Left lung (tissue), 4 donors: ENCODE measurements at regions not wholly inside any gene's neighbourhood (a gene's known extent, or its start where the extent isn't known, plus 50 kb on each side); places are given as distances from the start of the nearest gene placed in this dataset.

Source experiments
- ATAC-seq: fragments of 200-7000 bp; cut with Tn5 transposase; one replicate; pipeline ENCODE4 v1.9.1; 2020; ENCODE audit warnings: moderate library complexity
- DNase-seq, 4 donors: peaks; one replicate each; pipeline ENCODE4 v3.0.0-alpha.2; 2013 to 2020
- H3K27ac ChIP-seq, 2 donors: fragments of 200-600 bp; sonication (generic) in 1 of 2; one replicate each; pipeline versions ENCODE4 v1.5.0 to v1.8.0; 2020 to 2021
- H3K27me3 ChIP-seq, 2 donors: fragments of 200-600 bp; sonication (generic) in 1 of 2; one replicate each; pipeline versions ENCODE4 v1.5.0 to v1.8.0; 2020 to 2021
- H3K36me3 ChIP-seq, 2 donors: fragments of 200-600 bp; sonication (generic) in 1 of 2; one replicate each; pipeline versions ENCODE4 v1.5.0 to v1.8.0; 2020 to 2021
- H3K4me1 ChIP-seq, 2 donors: fragments of 200-600 bp; one replicate each; pipeline ENCODE4 v1.8.0; 2021
- H3K4me3 ChIP-seq, 2 donors: fragments of 200-600 bp; sonication (generic) in 1 of 2; one replicate each; pipeline versions ENCODE4 v1.5.0 to v1.8.0; 2020 to 2021; ENCODE audit warnings: mild to moderate bottlenecking in 1 of 2
- H3K9me3 ChIP-seq, 2 donors: fragments of 200-600 bp; sonication (generic) in 1 of 2; one replicate each; pipeline versions ENCODE4 v1.5.0 to v1.8.0; 2020 to 2021
- intact Hi-C, 2 donors: fragments of 100-400 bp; cut with DNase I; formaldehyde crosslinking; loops; one replicate each; pipeline versions ENCODE4 v1.11.2 to v1.14.2; 2022
- TF ChIP-seq, protein P1 (sequence below), 2 donors: fragments of 200-600 bp; sonication (generic) in 1 of 2; IDR thresholded peaks; one replicate each; pipeline versions ENCODE4 v1.5.0 to v1.8.0; 2021; ENCODE audit warnings: antibody characterized with exemption in 2 of 2
- donor health status: DM: no; HTN: yes; CAD: no.
- donor health status: DM: no; HTN: no; CAD: no.

DNA sequence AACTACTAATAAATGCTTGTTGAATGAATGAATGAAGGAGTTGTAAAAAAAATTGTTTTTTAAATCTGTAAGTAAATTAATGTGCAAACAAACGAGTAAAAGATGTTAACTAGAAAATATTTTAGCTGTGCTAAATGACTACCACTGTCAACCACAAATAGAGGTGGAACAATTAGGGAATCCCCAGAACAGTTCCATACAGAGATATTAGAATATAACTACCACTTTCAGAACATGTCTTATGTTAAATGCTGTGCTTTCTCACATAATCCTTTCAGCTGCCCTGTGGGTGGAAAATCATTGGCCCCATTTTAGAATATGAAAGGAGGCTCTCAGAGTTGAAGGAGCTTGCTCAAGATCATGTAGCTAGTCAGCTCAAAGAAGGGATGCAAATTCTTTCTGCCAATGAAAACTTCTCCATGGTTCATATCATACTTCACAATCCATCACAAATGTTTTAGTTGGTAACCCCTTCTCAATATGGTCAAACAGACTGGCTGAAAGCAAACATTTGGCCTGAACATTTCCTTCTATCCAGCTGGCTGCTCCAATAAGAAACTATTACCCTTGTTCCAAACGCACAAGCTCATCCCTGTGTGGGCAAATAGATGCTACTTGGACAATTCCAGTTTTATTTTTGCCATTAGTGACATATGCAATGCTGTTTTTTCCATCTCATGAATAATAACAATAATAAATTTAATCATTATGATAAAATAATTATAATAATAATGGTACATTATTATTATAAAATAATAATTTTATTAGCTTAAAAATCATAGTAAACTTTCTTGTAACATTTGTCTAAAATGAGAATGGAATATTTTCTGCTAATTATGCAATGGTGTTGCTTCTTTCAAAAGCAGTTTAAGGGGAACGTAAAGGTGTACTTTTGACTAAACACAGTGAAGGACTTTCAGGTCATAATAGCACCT is 290.4 kb upstream of the STT3B start:
- TF ChIP-seq, protein P1, sequence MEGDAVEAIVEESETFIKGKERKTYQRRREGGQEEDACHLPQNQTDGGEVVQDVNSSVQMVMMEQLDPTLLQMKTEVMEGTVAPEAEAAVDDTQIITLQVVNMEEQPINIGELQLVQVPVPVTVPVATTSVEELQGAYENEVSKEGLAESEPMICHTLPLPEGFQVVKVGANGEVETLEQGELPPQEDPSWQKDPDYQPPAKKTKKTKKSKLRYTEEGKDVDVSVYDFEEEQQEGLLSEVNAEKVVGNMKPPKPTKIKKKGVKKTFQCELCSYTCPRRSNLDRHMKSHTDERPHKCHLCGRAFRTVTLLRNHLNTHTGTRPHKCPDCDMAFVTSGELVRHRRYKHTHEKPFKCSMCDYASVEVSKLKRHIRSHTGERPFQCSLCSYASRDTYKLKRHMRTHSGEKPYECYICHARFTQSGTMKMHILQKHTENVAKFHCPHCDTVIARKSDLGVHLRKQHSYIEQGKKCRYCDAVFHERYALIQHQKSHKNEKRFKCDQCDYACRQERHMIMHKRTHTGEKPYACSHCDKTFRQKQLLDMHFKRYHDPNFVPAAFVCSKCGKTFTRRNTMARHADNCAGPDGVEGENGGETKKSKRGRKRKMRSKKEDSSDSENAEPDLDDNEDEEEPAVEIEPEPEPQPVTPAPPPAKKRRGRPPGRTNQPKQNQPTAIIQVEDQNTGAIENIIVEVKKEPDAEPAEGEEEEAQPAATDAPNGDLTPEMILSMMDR (IDR thresholded peaks at IDR 0.05) = no peak
- intact Hi-C loops = no loop called here
- no peak overlapping the region for H3K4me3 ChIP-seq
- no peaks in the 10 kb centered on the region for H3K36me3 ChIP-seq
- H3K27me3 ChIP-seq = no peaks in the 10 kb centered on the region
- H3K9me3 ChIP-seq = no peaks in the 10 kb centered on the region
- H3K27ac ChIP-seq = no peak overlapping the region
- H3K4me1 ChIP-seq = no peaks in the 10 kb centered on the region
- ATAC-seq (no peak), DNase-seq (no peak)

GRCh38 chr3:31244929-31245817 is 287.6 kb upstream of the STT3B start:
- intact Hi-C loops = no loop called here
- ATAC-seq (no peak), DNase-seq (no peak)
- TF ChIP-seq, protein P1 (IDR thresholded peaks at IDR 0.05) = no peak
- Histone ChIP-seq H3K9me3 (no peaks in the 10 kb centered on the region), H3K4me1 (no peaks in the 10 kb centered on the region), H3K27me3 (no peaks in the 10 kb centered on the region), H3K27ac (no peak overlapping the region), H3K36me3 (no peaks in the 10 kb centered on the region), H3K4me3 (no peak overlapping the region)

- intact Hi-C loops = no loop called here
- TF ChIP-seq, protein P1 (IDR thresholded peaks at IDR 0.05) = no peak
- H3K4me3 ChIP-seq = no peak overlapping the region
- no peaks in the 10 kb centered on the region for H3K9me3 ChIP-seq
- no peaks in the 10 kb centered on the region for H3K36me3 ChIP-seq
- ATAC-seq (no peak), DNase-seq (no peak)
- no peaks in the 10 kb centered on the region for H3K27me3 ChIP-seq
- H3K4me1 ChIP-seq = no peaks in the 10 kb centered on the region
- no peak overlapping the region for H3K27ac ChIP-seq
These were observed 286.2 kb upstream of the STT3B start for GRCh38 chr3:31246293-31247062.

DNA sequence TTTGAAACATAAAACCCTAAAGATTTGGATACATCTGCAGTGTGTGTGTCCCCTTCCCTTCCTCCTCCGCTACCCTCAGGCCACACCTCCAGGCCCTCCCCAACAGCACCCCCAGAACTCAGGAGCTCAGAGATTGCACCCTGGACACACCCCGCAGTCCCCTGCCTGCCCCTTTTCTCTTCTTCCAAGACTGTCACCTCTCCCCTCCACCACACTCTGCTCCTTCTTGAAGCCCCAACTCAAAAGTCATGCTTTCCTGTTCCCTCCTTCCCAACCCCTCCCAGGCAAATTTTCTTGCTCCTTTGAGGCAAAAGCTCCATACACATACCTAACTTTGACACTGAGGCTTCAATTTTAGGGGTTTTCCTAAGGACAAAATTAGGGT is 285.7 kb upstream of the STT3B start:
- no peak overlapping the region for H3K27ac ChIP-seq
- TF ChIP-seq, protein P1 (IDR thresholded peaks at IDR 0.05) = no peak
- no peak overlapping the region for H3K4me3 ChIP-seq

More for the DNA sequence above, 285.7 kb upstream of the STT3B start:
- no peaks in the 10 kb centered on the region for H3K36me3 ChIP-seq
- H3K4me1 ChIP-seq = no peaks in the 10 kb centered on the region
- intact Hi-C loops = no loop called here
- no peaks in the 10 kb centered on the region for H3K9me3 ChIP-seq
- ATAC-seq (no peak), DNase-seq (no peak)
- H3K27me3 ChIP-seq = no peaks in the 10 kb centered on the region
